ENCODE measurements at regions not wholly inside any gene's neighbourhood (a gene's known extent, or its start where the extent isn't known, plus 50 kb on each side); places are given as distances from the start of the nearest gene placed in this dataset.
A peak's percentile ranks its signal among the peaks of the same experiment; 100 is the strongest.

DNA sequence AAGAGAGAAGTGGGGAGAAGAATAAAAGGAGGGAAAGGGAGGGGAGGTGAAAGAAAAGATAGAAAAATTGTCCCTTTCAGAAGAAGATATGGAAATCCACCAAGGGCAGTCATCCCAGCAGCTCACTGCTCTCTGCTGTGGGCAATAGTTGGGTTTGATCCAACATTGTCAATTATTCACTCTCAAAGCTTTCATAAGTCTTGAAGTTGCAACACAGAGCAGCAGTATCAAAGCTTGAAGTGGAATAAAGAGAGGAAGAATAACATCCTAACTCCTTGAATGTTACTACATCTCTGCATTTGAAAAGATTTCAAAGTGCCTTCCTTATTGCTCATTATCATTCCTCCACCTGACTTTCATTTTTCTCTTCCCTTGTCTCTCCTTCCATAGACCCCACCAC is 62.3 kb upstream of the HHIP start:
- peak overlapping the region; percentile 86 for H3K4me2 ChIP-seq (ENCODE audit: insufficient read depth, low read length)
- H3K4me3 ChIP-seq (replicated peaks in 1 of 3; ENCODE audit: insufficient read depth in 1 of 3, low read depth in 1 of 3, low read length in 3 of 3): no peak overlapping the region

DNA sequence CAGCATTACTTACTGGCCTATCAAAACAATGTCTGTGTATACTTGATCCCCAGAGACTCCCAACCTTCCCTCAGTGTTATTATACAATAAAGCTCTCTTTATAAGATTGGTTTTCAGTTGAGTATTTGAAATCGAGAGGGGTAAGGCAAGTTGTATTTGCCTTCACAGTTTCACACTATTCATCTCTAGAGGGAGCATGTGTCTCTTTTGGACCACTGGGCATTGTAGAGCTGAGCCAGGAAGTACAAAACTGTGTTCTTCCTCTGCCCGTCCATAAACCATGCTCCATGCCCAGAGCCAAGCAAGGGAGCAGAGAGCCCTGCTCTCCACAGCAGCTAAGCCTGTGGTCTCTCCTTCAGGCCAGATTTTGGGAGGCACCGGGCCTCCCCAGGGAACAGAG is 61.5 kb upstream of the HHIP start:
- TF ChIP-seq, protein P1, sequence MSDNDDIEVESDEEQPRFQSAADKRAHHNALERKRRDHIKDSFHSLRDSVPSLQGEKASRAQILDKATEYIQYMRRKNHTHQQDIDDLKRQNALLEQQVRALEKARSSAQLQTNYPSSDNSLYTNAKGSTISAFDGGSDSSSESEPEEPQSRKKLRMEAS (IDR thresholded peaks at IDR 0.05; ENCODE audit: insufficient read depth, insufficient read length): no peak
- TF ChIP-seq JUN (IDR thresholded peaks at IDR 0.05; ENCODE audit: borderline replicate concordance, insufficient read depth, insufficient read length, low read depth) (no peak), POLR2A (IDR thresholded peaks at IDR 0.05; ENCODE audit: low read depth, low read length) (no peak), MYC (IDR thresholded peaks at IDR 0.05; ENCODE audit: low read depth, low read length) (no peak), EZH2 (IDR thresholded peaks at IDR 0.05; ENCODE audit: borderline replicate concordance, low read depth, low read length, severe bottlenecking) (no peak)
- TF ChIP-seq, protein P2, sequence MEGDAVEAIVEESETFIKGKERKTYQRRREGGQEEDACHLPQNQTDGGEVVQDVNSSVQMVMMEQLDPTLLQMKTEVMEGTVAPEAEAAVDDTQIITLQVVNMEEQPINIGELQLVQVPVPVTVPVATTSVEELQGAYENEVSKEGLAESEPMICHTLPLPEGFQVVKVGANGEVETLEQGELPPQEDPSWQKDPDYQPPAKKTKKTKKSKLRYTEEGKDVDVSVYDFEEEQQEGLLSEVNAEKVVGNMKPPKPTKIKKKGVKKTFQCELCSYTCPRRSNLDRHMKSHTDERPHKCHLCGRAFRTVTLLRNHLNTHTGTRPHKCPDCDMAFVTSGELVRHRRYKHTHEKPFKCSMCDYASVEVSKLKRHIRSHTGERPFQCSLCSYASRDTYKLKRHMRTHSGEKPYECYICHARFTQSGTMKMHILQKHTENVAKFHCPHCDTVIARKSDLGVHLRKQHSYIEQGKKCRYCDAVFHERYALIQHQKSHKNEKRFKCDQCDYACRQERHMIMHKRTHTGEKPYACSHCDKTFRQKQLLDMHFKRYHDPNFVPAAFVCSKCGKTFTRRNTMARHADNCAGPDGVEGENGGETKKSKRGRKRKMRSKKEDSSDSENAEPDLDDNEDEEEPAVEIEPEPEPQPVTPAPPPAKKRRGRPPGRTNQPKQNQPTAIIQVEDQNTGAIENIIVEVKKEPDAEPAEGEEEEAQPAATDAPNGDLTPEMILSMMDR (IDR thresholded peaks at IDR 0.05; ENCODE audit: extremely low read depth in 1 of 2, insufficient read depth in 1 of 2, low read depth in 1 of 2, low read length in 2 of 2): peak in 1 of 2 donors; percentile 12
- dilution Hi-C loops (cut with MboI; ENCODE audit: extremely low pct_ligation_motif_present, low sequenced_read_pairs) (no loop called here), intact Hi-C loops (cut with micrococcal nuclease) (no loop called here)
- H4K20me1 ChIP-seq (replicated peaks; ENCODE audit: control insufficient read depth, extremely low read depth, insufficient read depth, low read length): no peaks in the 10 kb centered on the region
- DNase-seq (ENCODE audit: low read depth, low spot score) (peak; percentile 44), FAIRE-seq (no peak)
- H3K27me3 ChIP-seq (ENCODE audit: control insufficient read depth in 2 of 2, insufficient read depth in 2 of 2, low read length in 2 of 2): no peaks in the 10 kb centered on the region
- peaks cover 28% of the 10 kb centered on the region for H3K79me2 ChIP-seq (ENCODE audit: control insufficient read depth, insufficient read depth, low read length)
- no peak overlapping the region for H3K4me3 ChIP-seq (replicated peaks in 1 of 3; ENCODE audit: insufficient read depth in 1 of 3, low read depth in 1 of 3, low read length in 3 of 3)
- H3K9me3 ChIP-seq (replicated peaks; ENCODE audit: control insufficient read depth, insufficient read depth, low read length): no peaks in the 10 kb centered on the region
- peak overlapping the region; percentile 96 for H3K27ac ChIP-seq (ENCODE audit: insufficient read depth, low read depth, low read length)
- no peak overlapping the region for H3K9ac ChIP-seq (replicated peaks; ENCODE audit: extremely low read depth, insufficient read depth, low read length)
- peak overlapping the region; percentile 85 for H2AFZ ChIP-seq (ENCODE audit: low read depth, low read length)
- H3K36me3 ChIP-seq (ENCODE audit: control insufficient read depth in 2 of 2, extremely low read depth in 1 of 2, insufficient read depth in 2 of 2, low read length in 2 of 2): no peaks in the 10 kb centered on the region
- no peaks in the 10 kb centered on the region for H3K9me1 ChIP-seq (replicated peaks; ENCODE audit: control insufficient read depth, extremely low read depth, insufficient read depth, low read length)
- H3K4me1 ChIP-seq (ENCODE audit: control insufficient read depth, extremely low read depth, insufficient read depth, low read length): peaks cover 57% of the 10 kb centered on the region
- POLR2A ChIA-PET: interaction anchor here (0.5 to 1.9 kb wide), 2 partner anchors 60 to 539 kb away, joined by 3 to 8 read pairs; no protein-coding TSS in a partner anchor
- BruUV-seq (replicated peaks): no TSS peak
- H3K4me2 ChIP-seq (ENCODE audit: insufficient read depth, low read length): no peak overlapping the region
- CTCF ChIA-PET: interaction anchor here (0.7 to 2.5 kb wide), 12 partner anchors 9 to 106 kb away, joined by 3 to 18 read pairs (median 5); no protein-coding TSS in a partner anchor

More for the DNA sequence above, 62.3 kb upstream of the HHIP start:
- Histone ChIP-seq H3K27ac (ENCODE audit: insufficient read depth, low read depth, low read length) (peak overlapping the region; percentile 96), H3K9ac (replicated peaks; ENCODE audit: extremely low read depth, insufficient read depth, low read length) (peak overlapping the region; percentile 84), H3K4me1 (ENCODE audit: control insufficient read depth, extremely low read depth, insufficient read depth, low read length) (peaks cover 64% of the 10 kb centered on the region), H3K36me3 (ENCODE audit: control insufficient read depth in 2 of 2, extremely low read depth in 1 of 2, insufficient read depth in 2 of 2, low read length in 2 of 2) (no peaks in the 10 kb centered on the region), H3K27me3 (ENCODE audit: control insufficient read depth in 2 of 2, insufficient read depth in 2 of 2, low read length in 2 of 2) (no peaks in the 10 kb centered on the region), H3K9me3 (replicated peaks; ENCODE audit: control insufficient read depth, insufficient read depth, low read length) (no peaks in the 10 kb centered on the region), H4K20me1 (replicated peaks; ENCODE audit: control insufficient read depth, extremely low read depth, insufficient read depth, low read length) (no peaks in the 10 kb centered on the region), H2AFZ (ENCODE audit: low read depth, low read length) (peak overlapping the region; percentile 85), H3K79me2 (ENCODE audit: control insufficient read depth, insufficient read depth, low read length) (peaks cover 28% of the 10 kb centered on the region), H3K9me1 (replicated peaks; ENCODE audit: control insufficient read depth, extremely low read depth, insufficient read depth, low read length) (no peaks in the 10 kb centered on the region)
- POLR2A ChIA-PET: interaction anchor here (1.0 to 1.9 kb wide), 2 partner anchors 44 to 61 kb away, joined by 3 to 8 read pairs; no protein-coding TSS in a partner anchor
- CTCF ChIA-PET: interaction anchor here (0.7 to 2.5 kb wide), 13 partner anchors 9 to 478 kb away, joined by 3 to 18 read pairs (median 5); no protein-coding TSS in a partner anchor
- intact Hi-C loops (cut with micrococcal nuclease): loop anchor here (1.0 kb wide), 1 partner anchor 8 kb away; no protein-coding TSS in a partner anchor
- dilution Hi-C loops (cut with MboI; ENCODE audit: extremely low pct_ligation_motif_present, low sequenced_read_pairs): no loop called here
- FAIRE-seq (peak; percentile 50), DNase-seq (ENCODE audit: low read depth, low spot score) (peak; percentile 56)
- no TSS peak for BruUV-seq (replicated peaks)
- no peak for TF ChIP-seq GATA2 (IDR thresholded peaks at IDR 0.05; ENCODE audit: insufficient read depth, insufficient read length, low read depth, low read length)

Measured in endothelial cell of umbilical vein (primary cell).